Neuronal stem cell (in vitro differentiated cells): ENCODE measurements at regions not wholly inside any gene's neighbourhood (a gene's known extent, or its start where the extent isn't known, plus 50 kb on each side); places are given as distances from the start of the nearest gene placed in this dataset.
"Not testable (repeated sequence)": the region's sequence is repeated elsewhere in the genome, so short reads cannot be mapped to it uniquely, and the experiment has no call there.

ENCODE experiments used
- DNase-seq: peaks from one replicate; pipeline ENCODE4 v3.0.0-alpha.2; 2013; ENCODE audit warnings: low spot score
- H2AFZ ChIP-seq: one replicate; pipeline ENCODE4 v1.6.1; 2013; ENCODE audit warnings: mild to moderate bottlenecking, low read length, inconsistent platforms
- H2AK5ac ChIP-seq: 2 replicates; pipeline ENCODE4 v1.6.1; 2013; ENCODE audit warnings: low read depth, mild to moderate bottlenecking, inconsistent platforms, low read length, moderate library complexity, mixed read lengths
- H2BK120ac ChIP-seq: 2 replicates; pipeline ENCODE4 v1.6.1; 2013; ENCODE audit warnings: low read depth, mild to moderate bottlenecking, inconsistent platforms, low read length, moderate library complexity, mixed read lengths
- H2BK12ac ChIP-seq: one replicate; pipeline ENCODE4 v1.6.1; 2013; ENCODE audit warnings: low read length, inconsistent platforms
- H2BK15ac ChIP-seq: 2 replicates; pipeline ENCODE4 v1.6.1; 2013; ENCODE audit warnings: mild to moderate bottlenecking, low read length, inconsistent platforms, mixed read lengths
- H2BK5ac ChIP-seq: one replicate; pipeline ENCODE4 v1.6.1; 2013; ENCODE audit warnings: inconsistent platforms, mild to moderate bottlenecking, low read length, moderate library complexity
- H3K14ac ChIP-seq: one replicate; pipeline ENCODE4 v1.6.1; 2013; ENCODE audit warnings: low read length, inconsistent platforms
- H3K18ac ChIP-seq: 2 replicates; pipeline ENCODE4 v1.6.1; 2013; ENCODE audit warnings: low read length, inconsistent platforms
- H3K23ac ChIP-seq: 2 replicates; pipeline ENCODE4 v1.6.1; 2013; ENCODE audit warnings: low read depth, mild to moderate bottlenecking, mixed read lengths, low read length, inconsistent platforms; ENCODE audit not compliant: poor library complexity
- H3K27ac ChIP-seq: replicated peaks from 3 replicates; pipeline ENCODE4 v1.5.1; 2013; ENCODE audit warnings: low read length, inconsistent platforms
- H3K27me3 ChIP-seq, 3 experiments: 2 replicates each; pipeline ENCODE4 v1.6.1; 2013; ENCODE audit warnings: low read length in 3 of 3, mild to moderate bottlenecking in 2 of 3, inconsistent platforms in 1 of 3, low read depth in 1 of 3, mixed read lengths in 1 of 3, moderate library complexity in 1 of 3; ENCODE audit not compliant: control insufficient read depth in 3 of 3, insufficient read depth in 3 of 3
- H3K36me3 ChIP-seq, 2 donors: replicated peaks in 1 of 2; 2 replicates each; pipeline ENCODE4 v1.6.1; 2013; ENCODE audit warnings: low read length in 2 of 2; ENCODE audit not compliant: control insufficient read depth in 2 of 2, insufficient read depth in 2 of 2
- H3K4ac ChIP-seq: 2 replicates; pipeline ENCODE4 v1.6.1; 2013; ENCODE audit warnings: inconsistent platforms, mild to moderate bottlenecking, low read length, moderate library complexity
- H3K4me1 ChIP-seq, 2 donors: 1 replicate in 1 of 2; 2 replicates in 1 of 2; pipeline ENCODE4 v1.6.1; 2013; ENCODE audit warnings: low read length in 2 of 2, low read depth in 1 of 2; ENCODE audit not compliant: control insufficient read depth in 2 of 2, insufficient read depth in 1 of 2
- H3K4me2 ChIP-seq: one replicate; pipeline ENCODE4 v1.6.1; 2013; ENCODE audit warnings: mild to moderate bottlenecking, low read length, inconsistent platforms; ENCODE audit not compliant: insufficient read depth, poor library complexity, severe bottlenecking
- H3K4me3 ChIP-seq, 2 donors: 2 replicates each; pipeline ENCODE4 v1.5.1; 2013; ENCODE audit warnings: low read length in 2 of 2, mild to moderate bottlenecking in 2 of 2, inconsistent platforms in 1 of 2, moderate library complexity in 1 of 2
- H3K79me1 ChIP-seq: one replicate; pipeline ENCODE4 v1.6.1; 2013; ENCODE audit warnings: low read depth, mild to moderate bottlenecking, inconsistent platforms, low read length, moderate library complexity
- H3K9ac ChIP-seq: one replicate; pipeline ENCODE4 v1.6.1; 2013; ENCODE audit warnings: mild to moderate bottlenecking, low read depth, low read length, inconsistent platforms; ENCODE audit not compliant: poor library complexity
- H3K9me3 ChIP-seq, 2 donors: replicated peaks in 1 of 2; 2 replicates each; pipeline versions ENCODE3 to v1.6.1; 2013; ENCODE audit warnings: low read length in 2 of 2, mild to moderate bottlenecking in 2 of 2, inconsistent platforms in 1 of 2, low read depth in 1 of 2, mixed read lengths in 1 of 2, moderate library complexity in 1 of 2; ENCODE audit not compliant: control insufficient read depth in 2 of 2, insufficient read depth in 1 of 2
- H4K8ac ChIP-seq: one replicate; pipeline ENCODE4 v1.6.1; 2013; ENCODE audit warnings: low read depth, mild to moderate bottlenecking, inconsistent platforms, low read length, moderate library complexity
- H4K91ac ChIP-seq: one replicate; pipeline ENCODE4 v1.6.1; 2013; ENCODE audit warnings: low read length, low read depth, mild to moderate bottlenecking, inconsistent platforms; ENCODE audit not compliant: poor library complexity
- WGBS, 2 donors: extraction: QIAGEN DNeasy Blood & Tissue Kit; methylation state at CpG; one replicate each; pipeline ENCODE4 v1.1.7; 2013; ENCODE audit warnings: missing lambda C conversion rate in 2 of 2, mixed read lengths in 1 of 2; ENCODE audit not compliant: insufficient read length in 2 of 2, insufficient replicate concordance in 1 of 2; ENCODE audit errors: extremely low coverage in 2 of 2; 5-methylcytosine and 5-hydroxymethylcytosine counted together

DNA sequence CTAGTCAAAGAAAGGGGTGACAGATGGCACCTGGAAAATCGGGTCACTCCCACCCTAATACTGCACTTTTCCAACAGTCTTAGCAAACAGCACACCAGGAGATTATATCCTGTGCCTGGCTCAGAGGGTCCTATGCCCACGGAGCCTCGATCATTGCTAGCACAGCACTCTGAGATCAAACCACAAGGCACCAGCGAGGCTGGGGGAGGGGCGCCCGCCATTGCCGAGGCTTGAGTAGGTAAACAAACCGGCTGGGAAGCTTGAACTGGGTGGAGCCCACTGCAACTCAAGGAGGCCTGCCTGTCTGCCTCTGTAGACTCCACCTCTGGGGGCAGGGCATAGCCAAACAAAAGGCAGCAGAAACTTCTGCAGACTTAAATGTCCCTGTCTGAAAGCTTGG lies 88.9 kb upstream of the GPR101 start:
- not testable (repeated sequence) for H3K36me3 ChIP-seq, H3K79me1 ChIP-seq, H3K4me3 ChIP-seq, H2BK12ac ChIP-seq, H4K8ac ChIP-seq, H3K4me1 ChIP-seq, H4K91ac ChIP-seq, H3K27me3 ChIP-seq, H3K4ac ChIP-seq, H3K23ac ChIP-seq, H3K9ac ChIP-seq, H2BK5ac ChIP-seq, H2AK5ac ChIP-seq, H3K14ac ChIP-seq, H2AFZ ChIP-seq, H2BK15ac ChIP-seq, DNase-seq, H3K9me3 ChIP-seq, H3K27ac ChIP-seq, H3K18ac ChIP-seq, H2BK120ac ChIP-seq, H3K4me2 ChIP-seq
- no CpG with 5 or more reads among the region's 8 CpGs for WGBS, 2 donors

GRCh38 chrX:137119049-137119448 lies 85.3 kb upstream of the GPR101 start:
- H3K4me1 ChIP-seq: no peaks in the 10 kb centered on the region
- no peak overlapping the region for H2BK120ac ChIP-seq
- no peak overlapping the region for H3K23ac ChIP-seq
- no CpG with 5 or more reads among the region's 1 CpG for WGBS, 2 donors
- no peak overlapping the region for H3K18ac ChIP-seq
- H4K91ac ChIP-seq: no peak overlapping the region
- no peak overlapping the region for H4K8ac ChIP-seq
- no peaks in the 10 kb centered on the region for H3K79me1 ChIP-seq
- H3K36me3 ChIP-seq: no peaks in the 10 kb centered on the region
- no peaks in the 10 kb centered on the region for H3K9me3 ChIP-seq
- H2BK12ac ChIP-seq: no peak overlapping the region
- H3K4ac ChIP-seq: no peak overlapping the region
- no peak overlapping the region for H3K4me2 ChIP-seq
- no peak overlapping the region for H2AFZ ChIP-seq
- no peak overlapping the region for H2BK5ac ChIP-seq
- no peak overlapping the region for H3K9ac ChIP-seq
- H2BK15ac ChIP-seq: no peak overlapping the region
- no peak overlapping the region for H2AK5ac ChIP-seq
- no peak overlapping the region for H3K27ac ChIP-seq
- H3K14ac ChIP-seq: no peak overlapping the region
- H3K27me3 ChIP-seq: no peaks in the 10 kb centered on the region
- DNase-seq: no peak
- no peak overlapping the region for H3K4me3 ChIP-seq

DNA sequence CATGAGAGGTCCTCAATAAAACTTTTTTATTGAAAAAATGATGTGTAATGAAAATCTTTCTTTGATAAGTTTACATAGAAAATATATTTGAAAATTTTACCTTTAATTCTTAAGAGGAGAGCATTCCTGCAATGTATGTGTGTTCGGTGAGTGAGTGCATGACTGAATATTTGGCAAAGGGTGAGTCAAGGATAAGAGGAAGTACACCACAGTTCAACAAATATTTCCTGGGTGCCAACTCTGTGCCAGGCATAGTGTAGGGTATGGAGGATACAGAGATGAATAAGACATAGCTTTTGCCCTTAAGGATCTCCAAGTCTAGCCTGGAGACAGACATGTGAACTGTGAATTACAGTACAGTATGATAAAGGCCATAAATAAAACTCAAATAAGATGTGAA lies 84.7 kb upstream of the GPR101 start:
- no peaks in the 10 kb centered on the region for H3K27me3 ChIP-seq
- H3K4ac ChIP-seq: no peak overlapping the region
- no peak overlapping the region for H2BK15ac ChIP-seq
- no peak overlapping the region for H2AFZ ChIP-seq
- no peak overlapping the region for H2BK120ac ChIP-seq
- no CpG with 5 or more reads among the region's 1 CpG for WGBS, 2 donors
- H2BK12ac ChIP-seq: no peak overlapping the region
- no peak overlapping the region for H3K27ac ChIP-seq
- H4K8ac ChIP-seq: no peak overlapping the region
- no peak overlapping the region for H4K91ac ChIP-seq
- no peak overlapping the region for H2BK5ac ChIP-seq
- H3K9me3 ChIP-seq: no peaks in the 10 kb centered on the region
- no peak overlapping the region for H2AK5ac ChIP-seq
- DNase-seq: no peak
- no peaks in the 10 kb centered on the region for H3K36me3 ChIP-seq
- no peaks in the 10 kb centered on the region for H3K4me1 ChIP-seq
- no peak overlapping the region for H3K14ac ChIP-seq
- H3K4me2 ChIP-seq: no peak overlapping the region
- no peak overlapping the region for H3K4me3 ChIP-seq
- no peak overlapping the region for H3K9ac ChIP-seq
- H3K23ac ChIP-seq: no peak overlapping the region
- no peak overlapping the region for H3K18ac ChIP-seq
- no peaks in the 10 kb centered on the region for H3K79me1 ChIP-seq

DNA sequence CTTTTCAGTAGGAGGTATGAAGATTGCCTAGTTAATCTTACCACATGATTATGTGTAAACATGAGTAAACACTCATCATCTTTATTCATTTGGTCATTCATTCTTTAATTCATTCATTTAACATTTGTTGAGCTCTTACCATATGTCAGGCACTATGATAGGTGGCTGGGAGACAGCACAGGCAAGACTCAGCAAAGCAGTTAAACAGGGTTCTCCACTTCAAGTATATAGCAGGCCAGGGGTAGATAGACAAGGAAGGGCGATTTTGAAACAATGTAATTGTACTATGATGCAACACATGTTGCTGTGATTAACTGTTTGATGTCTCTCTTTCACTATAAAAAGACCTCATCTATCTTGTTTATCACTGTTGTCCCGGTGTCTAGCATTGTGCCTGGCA lies 84.3 kb upstream of the GPR101 start:
- Histone ChIP-seq H3K79me1 (no peaks in the 10 kb centered on the region), H4K8ac (no peak overlapping the region), H3K23ac (no peak overlapping the region), H4K91ac (no peak overlapping the region), H3K4me1 (no peaks in the 10 kb centered on the region), H2BK5ac (no peak overlapping the region), H2BK120ac (no peak overlapping the region), H3K4me3 (no peak overlapping the region), H2AK5ac (no peak overlapping the region), H3K27ac (no peak overlapping the region), H3K4me2 (no peak overlapping the region), H3K9ac (no peak overlapping the region), H3K36me3 (no peaks in the 10 kb centered on the region), H2AFZ (no peak overlapping the region), H3K18ac (no peak overlapping the region), H3K14ac (no peak overlapping the region), H2BK15ac (no peak overlapping the region), H3K4ac (no peak overlapping the region), H3K27me3 (no peaks in the 10 kb centered on the region), H3K9me3 (no peaks in the 10 kb centered on the region), H2BK12ac (no peak overlapping the region)
- no peak for DNase-seq
- no CpG with 5 or more reads among the region's 2 CpGs for WGBS, 2 donors
